Left renal cortex interstitium (tissue), 4 donors: ENCODE measurements at regions not wholly inside any gene's neighbourhood (a gene's known extent, or its start where the extent isn't known, plus 50 kb on each side); places are given as distances from the start of the nearest gene placed in this dataset.
"Not testable (repeated sequence)": the region's sequence is repeated elsewhere in the genome, so short reads cannot be mapped to it uniquely, and the experiment has no call there.

Experiments used
- DNase-seq, 4 donors: peaks; one replicate each; pipeline ENCODE4 v3.0.0-alpha.2; 2013; ENCODE audit warnings: low read depth in 4 of 4, low spot score in 2 of 4, missing footprints in 1 of 4

DNA sequence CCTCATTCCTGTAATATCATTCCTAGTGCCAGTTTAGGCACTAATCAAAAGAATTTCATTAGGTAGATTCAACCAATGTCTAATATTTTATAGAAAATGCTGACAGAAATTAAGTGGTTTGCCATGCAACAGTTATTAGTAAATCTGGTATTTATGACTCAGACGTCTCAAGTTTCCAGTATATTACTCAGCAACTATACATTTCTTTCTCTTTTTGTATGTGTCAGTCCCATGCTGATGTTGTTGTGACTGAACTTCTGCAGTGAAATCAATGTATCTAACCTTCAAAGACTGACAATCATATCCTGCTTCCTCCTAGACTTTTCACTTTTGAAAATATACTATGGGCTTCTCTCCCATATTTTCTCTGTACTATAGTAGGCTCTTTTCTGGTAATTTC lies 822.5 kb downstream of the NR2F1-AS1 start:
- no peak for DNase-seq

DNA sequence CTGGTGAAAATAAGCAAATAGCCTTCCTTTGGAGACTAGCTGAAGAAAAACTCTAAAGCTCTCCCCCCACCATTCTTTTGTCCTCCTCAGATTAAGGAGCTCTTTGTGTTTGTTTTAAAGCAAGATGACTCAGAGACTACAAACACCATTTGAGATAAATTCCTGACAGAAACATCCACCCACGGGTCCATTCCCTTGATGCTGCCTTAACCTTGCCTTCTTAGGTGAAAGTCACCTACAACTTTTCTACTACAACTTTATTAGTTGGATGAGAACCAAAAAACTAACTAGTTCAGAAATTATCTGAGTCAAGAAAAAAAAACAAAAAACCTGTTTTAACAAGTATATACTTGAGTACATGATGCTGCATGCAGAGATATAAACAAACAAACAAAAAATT lies 831.1 kb downstream of the NR2F1-AS1 start:
- no peak for DNase-seq

DNA sequence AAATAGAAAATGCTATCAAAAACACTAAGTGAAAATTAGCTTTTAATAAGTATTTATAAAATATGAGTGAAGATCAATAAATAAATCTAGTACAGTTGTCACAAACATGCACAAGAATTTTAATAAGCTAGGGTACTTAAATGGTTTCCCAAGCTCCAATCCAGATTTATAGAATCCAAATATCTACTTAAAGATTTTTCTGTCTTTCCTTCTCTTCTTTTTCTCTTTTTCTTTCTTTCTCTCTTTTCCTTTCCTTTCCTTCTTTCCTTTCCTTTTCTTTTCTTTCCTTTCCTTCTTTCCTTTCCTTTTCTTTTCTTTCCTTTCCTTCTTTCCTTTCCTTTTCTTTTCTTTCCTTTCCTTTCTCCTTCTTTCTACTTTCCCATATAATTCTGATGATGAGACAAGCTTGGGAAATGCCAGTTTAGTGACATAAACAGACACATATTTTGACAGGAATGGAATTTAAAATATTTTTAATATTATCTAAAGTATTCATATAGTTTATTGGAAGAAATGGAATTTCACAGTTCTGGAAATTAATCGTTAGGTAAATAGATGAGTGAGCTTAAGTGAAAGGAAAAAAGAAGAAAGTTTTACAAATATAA lies 832.8 kb downstream of the NR2F1-AS1 start:
- no peak for DNase-seq

DNA sequence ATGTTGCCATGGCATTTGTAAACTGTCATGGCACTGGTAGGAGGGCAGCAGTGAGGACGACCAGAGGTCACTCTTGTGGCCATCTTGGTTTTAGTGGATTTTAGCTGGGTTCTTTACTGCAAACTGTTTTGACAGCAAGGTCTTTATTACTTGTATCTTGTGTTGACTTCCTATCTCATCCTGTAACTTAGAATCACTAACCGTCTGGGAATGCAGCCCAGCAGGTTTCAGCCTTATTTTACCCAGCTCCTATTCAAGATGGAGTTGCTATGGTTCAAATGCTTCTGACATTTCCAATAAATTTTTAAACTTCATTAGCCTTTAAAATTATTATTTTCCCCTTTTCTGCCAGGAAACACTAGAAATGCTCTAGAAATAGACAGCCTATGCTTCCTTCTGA lies 839.1 kb downstream of the NR2F1-AS1 start:
- DNase-seq = no peak

DNA sequence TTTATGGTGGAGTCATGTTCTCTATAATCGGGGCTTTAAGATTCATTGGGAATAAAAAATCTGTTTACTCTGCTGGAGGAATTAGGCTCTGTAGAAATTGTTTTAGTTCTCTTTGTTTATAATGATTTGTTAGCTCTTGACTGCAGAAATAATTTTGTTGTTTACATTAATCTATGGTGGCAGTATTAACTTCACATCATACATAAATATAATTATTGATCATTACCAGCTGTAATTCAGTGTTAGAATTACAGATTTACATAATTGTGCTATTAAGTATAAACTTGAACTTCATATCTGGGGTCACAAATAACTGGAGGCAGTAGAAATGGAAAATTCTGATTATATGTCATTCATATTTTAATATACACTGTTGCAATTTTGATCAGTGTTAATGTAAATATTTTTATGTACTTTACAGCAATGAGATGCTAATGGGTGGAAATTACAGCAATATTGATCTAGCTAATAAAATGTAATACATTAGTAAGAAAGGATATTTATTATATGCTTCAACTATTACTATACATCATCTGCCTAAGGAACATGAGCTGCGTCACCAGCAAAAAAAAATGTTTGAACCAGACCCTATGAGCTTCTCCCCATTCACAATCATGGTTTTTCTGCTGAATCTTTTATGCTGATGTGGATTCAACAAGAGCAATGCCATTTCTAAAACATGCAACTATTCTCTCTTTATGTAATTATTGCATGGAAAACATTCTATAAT lies 846.6 kb downstream of the NR2F1-AS1 start:
- no peak for DNase-seq

DNA sequence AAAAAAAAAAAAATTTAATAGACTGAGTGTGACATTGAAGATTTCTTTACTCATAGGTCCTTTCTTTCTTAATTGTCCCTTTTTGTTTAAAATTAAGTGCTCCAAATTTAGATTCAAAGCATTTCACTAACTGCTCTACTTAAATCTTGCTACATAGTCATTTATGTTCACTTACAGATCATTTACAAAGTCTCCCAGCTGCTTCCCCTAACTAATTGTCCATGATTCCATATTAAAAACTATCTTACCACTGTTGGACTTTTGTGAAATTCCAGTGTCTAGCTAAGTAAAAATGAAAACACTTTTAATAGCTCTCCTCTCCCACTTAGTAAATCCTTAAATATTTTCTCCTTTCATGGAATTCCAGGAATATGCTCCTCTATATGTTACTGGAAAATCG lies 850.5 kb downstream of the NR2F1-AS1 start:
- no peak for DNase-seq

DNA sequence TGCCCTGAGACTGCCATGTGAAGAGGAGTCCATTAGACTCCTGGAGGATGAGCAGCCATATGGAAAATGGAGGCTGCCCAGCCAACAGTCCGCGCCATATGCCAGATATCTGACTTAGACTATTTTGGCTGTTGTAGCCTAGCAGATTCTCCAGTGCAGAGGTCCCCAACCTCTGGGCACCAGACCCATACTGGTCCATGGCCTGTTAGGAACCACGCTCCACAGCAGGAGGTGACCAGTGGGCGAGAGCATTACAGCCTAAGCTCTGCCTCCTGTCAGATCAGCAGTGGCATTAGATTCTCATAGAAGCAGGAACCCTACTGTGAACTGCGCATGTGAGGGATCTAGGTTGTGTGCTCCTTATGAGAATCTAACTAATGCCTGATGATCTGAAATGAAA lies 851.9 kb downstream of the NR2F1-AS1 start:
- no peak for DNase-seq

DNA sequence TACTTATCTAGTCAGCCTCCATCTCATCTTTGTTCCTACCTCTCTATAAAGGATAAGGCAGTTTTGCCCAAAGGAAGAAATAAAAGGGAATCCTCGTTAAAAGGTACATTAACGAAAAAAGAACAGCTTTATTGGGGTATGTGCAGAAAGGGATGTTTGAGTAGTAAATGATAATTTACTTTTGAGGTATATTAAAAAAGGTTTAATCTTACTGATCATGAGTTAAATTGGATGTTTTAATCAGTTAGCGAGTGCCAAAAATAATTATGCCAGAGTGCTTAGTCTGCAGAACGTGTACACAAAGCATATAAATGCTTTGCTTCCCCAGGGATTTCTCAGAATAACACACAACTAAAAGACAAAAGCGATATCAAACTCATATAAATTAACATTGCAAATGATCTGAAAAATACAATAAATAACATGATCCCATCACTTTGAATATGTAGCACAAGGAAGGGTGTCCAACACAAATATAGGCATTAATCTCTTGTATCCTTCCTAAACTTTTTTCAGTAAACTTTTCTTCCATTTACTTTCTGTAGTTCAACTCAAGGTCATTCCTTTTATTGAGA lies 865.0 kb downstream of the NR2F1-AS1 start:
- no peak for DNase-seq

DNA sequence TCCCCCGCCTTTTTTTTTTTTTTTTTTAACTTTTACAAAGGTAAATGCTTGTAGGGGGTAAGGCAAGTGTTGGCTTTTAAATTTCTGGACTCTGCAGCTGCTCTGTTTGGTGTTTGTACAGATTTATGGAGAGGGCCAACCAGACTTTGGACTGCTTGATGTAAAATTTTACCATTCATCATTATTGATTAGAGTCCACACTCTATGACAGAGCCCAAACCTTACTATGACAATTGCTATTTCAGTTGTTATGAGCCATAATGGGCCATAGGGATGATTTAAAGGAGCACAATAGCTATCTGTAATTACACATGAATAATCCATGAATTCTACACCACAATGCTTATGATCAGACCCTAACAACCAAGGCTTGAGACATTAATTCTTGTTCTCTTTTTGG lies 867.2 kb downstream of the NR2F1-AS1 start:
- DNase-seq = no peak

DNA sequence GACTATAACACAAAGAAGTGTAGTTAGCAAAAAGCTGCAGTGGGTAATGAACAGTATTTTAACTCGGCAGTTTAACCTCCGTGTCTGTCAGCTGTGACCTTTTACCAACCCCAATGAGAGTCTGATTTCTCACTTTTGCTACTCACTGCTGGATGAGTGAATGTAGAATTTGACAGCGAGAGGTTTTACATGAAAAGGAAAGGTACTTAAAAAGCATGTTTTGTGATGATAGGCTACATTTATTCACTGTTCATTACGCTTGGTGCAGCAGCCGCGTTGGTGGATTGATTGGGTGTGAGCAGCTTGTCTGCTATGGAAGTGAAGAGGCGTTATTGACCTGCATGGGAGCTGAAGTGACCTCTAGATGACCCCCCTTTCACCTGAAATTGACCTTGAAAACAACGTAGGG lies 867.7 kb downstream of the NR2F1-AS1 start:
- DNase-seq = no peak

DNA sequence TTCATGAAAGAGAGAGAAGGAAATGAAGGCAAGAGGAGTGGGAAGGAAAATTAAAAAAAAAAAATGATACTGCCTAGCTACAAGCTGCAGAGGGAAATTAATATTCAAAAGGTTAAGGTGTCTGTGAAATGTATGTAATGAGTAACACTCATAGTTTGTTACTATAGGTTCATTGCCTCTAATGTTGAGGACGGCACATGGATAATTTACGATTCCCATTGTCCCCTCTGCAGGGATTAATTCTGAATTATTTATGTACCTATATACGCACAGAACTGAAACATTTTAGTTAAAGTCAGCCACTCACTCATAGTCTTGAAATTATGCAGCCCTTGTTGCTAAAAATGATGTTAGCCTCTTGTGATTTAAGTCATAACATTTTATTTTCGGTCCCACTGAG lies 869.1 kb downstream of the NR2F1-AS1 start:
- no peak for DNase-seq

DNA sequence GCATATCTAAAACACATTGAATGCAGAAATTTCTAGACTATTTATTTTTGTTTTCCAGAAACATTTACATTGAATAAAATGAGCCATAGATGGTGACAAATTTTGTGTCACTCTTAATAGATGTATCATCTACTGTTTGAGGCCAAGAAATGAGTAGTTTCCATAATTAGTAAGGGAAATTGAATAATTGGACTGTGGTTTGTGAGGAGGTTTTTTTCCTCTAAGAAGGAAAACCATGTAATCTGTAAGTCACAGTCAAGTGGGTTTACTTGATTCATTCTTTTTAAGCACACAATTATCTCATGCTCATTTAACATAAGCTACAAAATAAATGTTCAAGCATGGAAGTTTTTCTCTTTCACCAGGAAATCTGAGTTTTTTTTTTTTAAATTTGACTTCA lies 876.4 kb downstream of the NR2F1-AS1 start:
- no peak for DNase-seq

DNA sequence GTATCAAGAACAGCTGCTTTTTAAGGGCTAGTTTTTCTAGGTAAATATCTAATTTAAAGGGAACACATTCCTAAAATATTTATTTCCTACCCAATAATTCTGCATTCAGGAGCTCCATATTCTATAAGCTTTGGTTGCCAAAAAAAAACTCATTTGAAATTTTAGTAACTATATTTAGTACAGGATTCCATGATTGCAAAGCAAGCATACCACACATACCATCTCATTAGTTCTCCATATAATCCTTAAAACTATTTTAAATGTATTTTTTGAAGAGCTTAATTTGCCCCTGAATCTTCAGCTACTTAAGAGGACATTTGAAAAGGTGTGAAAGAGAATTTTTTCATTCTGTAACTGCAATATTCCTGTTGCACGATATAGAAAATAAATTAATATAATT lies 877.0 kb downstream of the NR2F1-AS1 start:
- no peak for DNase-seq

DNA sequence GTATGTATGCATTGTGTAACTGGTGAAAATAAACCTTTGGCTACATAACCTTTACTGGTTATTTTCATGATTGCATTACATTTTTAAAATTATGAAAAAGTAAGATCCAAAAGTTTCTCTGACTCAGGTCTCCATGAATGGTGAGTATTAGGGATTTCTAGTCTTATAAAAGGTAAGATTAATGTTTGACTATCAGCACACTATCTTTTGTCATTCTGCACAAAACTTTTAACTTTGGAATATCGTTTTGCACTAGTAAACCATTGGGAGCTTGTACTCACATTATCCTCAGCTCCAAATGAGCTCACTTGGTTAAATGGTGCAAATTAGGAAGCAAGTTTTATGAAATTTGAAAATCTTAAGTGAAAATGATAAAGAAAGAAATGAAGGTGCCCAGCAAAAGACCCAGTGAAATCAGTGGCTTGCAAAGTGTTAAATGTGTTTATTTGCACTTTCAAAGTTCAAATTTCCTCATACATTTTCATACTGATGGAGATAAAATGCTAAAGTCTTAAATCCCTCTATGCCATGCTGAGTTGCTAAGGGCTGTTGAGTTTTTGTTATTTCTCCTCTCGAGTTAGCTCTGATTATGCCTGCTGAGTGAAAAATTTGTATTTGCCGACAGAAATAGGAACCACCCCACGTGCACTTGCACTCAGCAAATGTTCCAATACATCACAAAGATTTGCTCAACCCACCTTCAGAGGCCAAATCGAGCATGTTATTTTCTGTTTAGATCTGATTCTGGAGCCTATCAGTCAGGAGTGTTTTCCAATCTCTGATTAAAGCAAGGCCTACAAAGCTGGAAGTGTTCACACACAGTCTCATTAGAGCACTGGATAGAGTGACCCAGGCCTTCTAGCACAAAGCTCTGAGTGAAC lies 885.7 kb downstream of the NR2F1-AS1 start:
- no peak for DNase-seq

DNA sequence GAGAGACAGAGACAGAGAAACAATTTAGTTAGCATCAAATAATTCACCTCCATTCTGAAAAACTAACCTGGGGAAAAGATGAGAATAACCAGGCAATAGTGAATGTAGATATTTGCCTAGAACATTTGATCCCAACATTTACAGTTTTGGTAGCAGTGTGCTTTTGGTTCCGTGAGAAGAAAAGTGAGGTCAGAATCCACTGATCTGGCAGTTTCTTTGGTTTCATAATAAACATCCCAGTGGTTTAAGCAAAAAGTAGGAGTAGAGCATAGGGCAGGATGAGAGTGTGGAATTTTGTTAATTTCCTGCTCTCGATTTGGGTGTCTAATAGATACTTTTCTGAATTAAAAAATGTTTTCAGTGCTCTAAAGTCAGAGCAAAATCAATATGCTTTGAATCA lies 887.0 kb downstream of the NR2F1-AS1 start:
- DNase-seq = no peak

DNA sequence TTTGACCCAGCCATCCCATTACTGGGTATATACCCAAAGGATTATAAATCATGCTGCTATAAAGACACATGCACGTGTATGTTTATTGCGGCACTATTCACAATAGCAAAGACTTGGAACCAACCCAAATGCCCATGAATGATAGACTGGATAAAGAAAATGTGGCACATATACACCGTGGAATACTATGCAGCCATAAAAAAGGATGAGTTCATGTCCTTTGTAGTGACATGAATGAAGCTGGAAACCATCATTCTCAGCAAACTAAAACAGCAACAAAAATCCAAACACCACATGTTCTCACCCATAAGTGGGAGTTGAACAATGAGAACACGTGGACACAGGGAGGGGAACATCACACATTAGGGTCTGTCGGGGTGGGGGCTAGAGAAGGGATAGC lies 889.1 kb downstream of the NR2F1-AS1 start:
- DNase-seq = not testable (repeated sequence)

DNA sequence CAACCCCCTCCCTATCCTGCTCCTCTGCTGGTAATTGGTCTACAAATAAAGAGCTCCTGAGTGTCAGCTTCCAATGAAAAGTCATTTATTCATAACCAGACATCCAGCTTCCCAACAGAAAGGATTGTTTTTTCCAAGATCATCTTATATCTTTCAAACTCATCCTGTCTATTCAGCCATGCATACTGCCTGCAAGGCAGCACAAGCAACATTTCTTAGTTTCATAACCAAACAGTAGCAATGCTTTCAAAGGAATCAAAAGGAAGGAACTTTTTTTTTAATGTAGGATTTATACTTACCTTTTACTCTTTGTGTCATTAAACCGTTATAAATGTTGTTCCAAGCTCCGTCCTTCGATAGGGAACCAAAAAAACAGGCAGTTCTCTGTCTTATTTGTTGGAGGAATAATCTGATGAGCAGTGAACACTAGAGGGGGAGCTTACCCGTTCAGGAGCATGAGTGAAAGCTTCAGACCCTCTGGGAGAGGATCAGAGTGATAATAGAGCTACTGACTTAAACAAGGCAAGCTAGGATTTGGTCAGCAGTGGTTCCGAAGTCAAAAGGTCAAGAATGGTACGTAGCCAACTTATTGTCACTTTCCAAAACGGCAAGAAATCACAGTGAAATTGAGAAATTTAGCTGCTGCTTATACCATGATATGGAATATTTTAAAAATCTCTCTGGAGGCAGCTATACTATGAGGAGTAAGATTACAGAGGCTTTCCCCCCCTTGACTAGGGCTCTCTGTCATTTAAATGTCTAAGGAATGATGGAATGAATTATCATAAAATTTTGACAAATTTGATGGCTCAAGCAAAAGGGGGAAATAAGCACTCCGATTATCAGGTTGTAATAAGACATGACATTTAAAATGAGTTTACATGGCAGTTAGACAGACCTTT lies 892.9 kb downstream of the NR2F1-AS1 start:
- peak in 3 of 4 donors; percentile 40 to 56 (median 41) for DNase-seq

DNA sequence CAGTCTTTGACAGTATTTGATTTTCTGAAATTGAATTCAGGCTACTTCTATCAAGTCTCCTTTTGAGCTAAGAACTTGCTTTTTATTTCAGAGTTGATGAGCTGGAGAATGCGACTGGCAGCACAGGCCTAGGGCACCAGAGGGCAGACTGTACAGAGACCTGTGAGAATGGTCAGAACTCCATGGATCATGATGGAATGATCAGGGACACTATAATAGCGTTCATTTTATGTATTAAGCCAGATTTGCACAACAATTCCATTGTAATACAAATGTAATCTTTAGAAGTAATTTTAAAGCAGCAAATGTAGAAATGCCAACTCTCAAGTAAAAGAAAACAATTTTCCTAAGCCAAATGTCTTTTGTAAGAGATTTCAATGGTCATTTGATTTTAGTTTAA lies 902.4 kb downstream of the NR2F1-AS1 start:
- DNase-seq = no peak

DNA sequence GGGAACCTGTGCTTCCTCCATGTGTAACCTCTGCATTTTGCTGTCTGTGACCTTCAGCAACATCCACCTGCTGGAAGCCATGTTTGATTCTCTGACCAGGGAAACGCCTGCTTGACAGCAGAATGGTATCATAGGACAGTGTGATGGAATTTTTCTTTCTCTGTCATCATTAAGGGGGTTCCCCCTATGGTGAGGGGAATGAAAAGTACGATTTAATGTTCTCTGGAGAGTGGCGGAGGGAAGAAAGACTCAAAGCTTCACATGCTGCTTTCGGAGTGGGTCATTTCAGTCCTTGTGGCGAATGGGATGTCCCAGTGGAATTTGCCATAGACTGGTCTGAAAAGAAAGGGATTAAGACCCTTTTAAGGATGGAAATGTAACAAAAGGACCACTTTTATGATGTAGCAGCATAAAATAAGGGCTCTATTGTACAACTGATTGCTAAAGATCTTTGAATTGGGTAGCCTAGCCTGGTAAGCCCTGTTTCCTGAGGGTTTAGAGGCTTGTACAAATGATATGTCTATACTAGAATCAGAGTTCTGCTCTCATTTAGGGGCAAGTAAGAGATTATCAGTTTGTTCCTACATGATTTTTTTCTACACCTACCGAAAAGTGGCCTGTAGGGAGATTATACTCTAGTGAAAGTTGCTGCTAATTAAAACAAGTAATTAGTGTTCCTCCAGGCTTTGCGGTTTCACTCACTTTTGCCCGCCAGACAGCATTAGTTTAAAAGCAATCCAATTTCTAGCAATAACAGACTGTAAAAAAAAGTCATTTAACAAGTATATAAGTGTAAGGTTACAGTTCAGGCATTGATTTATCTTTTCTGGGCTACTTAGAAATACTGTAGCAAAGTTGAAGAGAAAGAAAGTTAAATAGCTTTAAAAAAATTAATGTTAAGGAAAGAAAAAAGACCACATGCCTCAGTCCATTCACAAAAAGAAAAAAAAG lies 904.5 kb downstream of the NR2F1-AS1 start:
- DNase-seq = no peak
